GM12864 (cell line): ENCODE measurements at regions not wholly inside any gene's neighbourhood (a gene's known extent, or its start where the extent isn't known, plus 50 kb on each side); places are given as distances from the start of the nearest gene placed in this dataset.

Experiments used
- DNase-seq: peaks from one replicate; pipeline ENCODE4 v3.0.0-alpha.2; 2011; ENCODE audit warnings: low read depth
- H3K4me3 ChIP-seq: 2 replicates; pipeline ENCODE4 v1.5.1; 2011; ENCODE audit warnings: mild to moderate bottlenecking, low read depth, low read length, control low read depth
- TF ChIP-seq, protein P1 (sequence below): IDR thresholded peaks from 2 replicates; pipeline ENCODE4 v1.5.1; 2011; ENCODE audit warnings: low read depth, mild to moderate bottlenecking, moderate library complexity, low read length, control low read depth, inconsistent platforms; ENCODE audit errors: missing control alignments

DNA sequence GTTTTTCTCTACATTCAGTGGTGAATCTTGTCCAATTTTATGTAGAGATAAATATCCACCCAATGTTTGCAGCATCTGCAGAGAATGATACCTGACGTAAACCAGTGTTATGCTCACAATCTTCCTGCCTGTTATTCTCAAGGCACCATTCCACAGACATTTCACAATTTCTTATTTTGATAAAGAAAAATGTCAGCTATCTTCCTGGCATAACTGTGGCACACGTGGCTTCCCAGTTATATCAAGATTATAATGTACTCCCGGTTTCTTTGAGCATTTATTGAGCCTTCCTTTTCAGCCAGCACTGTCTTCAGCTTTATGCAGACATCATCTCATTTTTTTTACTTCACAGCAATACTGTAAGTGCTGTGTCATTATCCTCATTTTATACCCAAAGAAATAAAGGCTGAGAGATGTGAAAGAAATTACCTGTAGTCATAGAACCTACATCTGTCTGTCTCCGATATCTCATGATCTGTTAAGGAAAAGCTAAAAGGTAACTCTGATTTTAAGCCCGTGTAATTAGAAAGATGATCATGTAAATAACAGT, 1300.8 kb upstream of the TENM3 start:
- no peak overlapping the region for H3K4me3 ChIP-seq
- TF ChIP-seq, protein P1, sequence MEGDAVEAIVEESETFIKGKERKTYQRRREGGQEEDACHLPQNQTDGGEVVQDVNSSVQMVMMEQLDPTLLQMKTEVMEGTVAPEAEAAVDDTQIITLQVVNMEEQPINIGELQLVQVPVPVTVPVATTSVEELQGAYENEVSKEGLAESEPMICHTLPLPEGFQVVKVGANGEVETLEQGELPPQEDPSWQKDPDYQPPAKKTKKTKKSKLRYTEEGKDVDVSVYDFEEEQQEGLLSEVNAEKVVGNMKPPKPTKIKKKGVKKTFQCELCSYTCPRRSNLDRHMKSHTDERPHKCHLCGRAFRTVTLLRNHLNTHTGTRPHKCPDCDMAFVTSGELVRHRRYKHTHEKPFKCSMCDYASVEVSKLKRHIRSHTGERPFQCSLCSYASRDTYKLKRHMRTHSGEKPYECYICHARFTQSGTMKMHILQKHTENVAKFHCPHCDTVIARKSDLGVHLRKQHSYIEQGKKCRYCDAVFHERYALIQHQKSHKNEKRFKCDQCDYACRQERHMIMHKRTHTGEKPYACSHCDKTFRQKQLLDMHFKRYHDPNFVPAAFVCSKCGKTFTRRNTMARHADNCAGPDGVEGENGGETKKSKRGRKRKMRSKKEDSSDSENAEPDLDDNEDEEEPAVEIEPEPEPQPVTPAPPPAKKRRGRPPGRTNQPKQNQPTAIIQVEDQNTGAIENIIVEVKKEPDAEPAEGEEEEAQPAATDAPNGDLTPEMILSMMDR, result no peak
- no peak for DNase-seq

DNA sequence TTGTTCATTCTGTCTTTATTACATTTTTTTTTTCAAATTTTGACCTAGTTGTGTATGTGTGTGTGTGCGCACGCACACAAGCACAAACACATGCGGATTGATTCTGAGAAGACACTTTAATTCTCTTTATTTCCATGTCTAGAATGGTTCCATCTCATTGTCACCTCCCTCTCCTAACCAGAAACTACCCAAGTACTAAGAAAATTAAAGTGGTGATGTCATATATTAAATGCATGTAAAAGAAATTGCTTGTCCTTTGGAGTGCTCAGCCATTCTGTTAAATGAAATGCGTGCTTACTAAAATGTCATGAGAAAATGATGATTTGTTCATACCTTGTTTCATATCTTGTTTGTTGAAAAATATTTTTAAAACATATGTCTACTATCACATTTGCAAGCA, 1297.0 kb upstream of the TENM3 start:
- DNase-seq, result no peak
- TF ChIP-seq, protein P1, result no peak
- no peak overlapping the region for H3K4me3 ChIP-seq

DNA sequence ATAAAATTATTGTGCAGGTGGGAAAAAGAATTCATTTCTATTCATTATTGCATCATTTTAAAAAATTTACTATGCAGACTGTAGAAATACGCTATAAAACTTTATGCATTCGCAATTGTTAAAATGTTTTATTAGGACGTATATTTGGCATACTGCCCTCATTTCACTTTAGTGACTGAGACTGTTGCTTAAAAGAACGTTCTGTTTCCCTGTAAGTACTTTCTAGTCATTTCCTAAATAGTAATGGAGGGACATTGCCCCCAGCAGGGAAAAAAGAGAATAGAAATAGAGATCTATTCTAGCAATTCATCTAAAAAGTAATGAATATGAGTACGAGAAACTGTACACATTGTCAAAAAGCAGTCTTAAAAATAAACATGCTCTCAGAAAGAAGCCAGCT, 1295.8 kb upstream of the TENM3 start:
- DNase-seq, result no peak
- H3K4me3 ChIP-seq, result no peak overlapping the region
- TF ChIP-seq, protein P1, result no peak

DNA sequence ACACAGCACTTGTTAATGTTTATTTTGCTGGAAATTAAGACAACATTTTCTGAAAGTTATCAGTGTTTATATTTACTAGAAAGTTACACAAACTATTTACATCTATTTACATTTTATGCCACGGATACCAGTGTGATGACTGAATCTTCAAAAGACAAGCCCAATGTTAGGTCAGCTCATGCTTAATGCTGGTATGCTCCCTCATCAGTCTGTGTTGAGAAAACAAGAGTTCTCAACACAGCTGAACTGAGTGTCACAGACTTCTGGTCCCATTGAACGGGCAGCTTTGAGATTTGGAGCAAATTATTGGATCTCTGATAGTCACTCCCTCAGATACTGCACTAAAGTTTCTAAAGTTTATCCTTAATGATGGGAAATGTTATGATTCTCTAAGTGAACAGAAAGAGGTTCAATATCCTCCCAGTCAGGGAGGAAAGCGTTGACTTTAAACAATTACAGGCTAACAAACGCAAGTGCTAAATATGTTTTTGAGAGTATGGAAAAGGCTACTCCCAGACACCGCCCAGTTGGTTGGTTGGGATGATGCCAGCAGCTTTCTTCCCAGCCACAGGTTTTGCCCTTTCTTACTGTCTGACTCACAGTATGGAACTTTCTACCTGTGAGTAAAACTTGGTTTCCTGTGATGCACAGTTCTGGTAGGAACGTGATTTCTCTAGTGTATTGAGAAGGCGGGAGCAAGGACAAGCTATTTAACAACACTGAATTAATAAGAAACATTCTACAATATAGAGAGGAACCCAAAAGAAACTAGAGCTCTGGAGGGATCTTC, 1293.6 kb upstream of the TENM3 start:
- TF ChIP-seq, protein P1, result no peak
- no peak for DNase-seq
- no peak overlapping the region for H3K4me3 ChIP-seq

DNA sequence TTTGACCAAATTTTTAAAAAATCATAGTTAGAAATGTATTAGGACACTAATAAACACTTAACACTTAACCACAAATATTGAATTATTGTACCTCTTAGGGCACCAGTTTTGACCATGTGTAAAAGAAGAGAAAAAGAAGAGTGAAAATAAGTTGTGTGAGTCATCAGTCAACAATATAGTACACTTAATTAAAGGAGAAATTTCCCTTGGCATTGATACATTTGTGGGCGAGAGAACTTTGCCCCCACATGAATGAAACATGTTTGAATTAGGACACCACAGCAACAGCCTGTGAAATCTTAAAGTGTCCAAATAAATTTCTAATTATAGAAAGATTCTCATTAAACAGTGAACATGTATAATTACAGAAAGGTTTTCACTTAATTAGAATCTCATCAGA, 1292.8 kb upstream of the TENM3 start:
- TF ChIP-seq, protein P1, result no peak
- no peak overlapping the region for H3K4me3 ChIP-seq
- DNase-seq, result no peak

DNA sequence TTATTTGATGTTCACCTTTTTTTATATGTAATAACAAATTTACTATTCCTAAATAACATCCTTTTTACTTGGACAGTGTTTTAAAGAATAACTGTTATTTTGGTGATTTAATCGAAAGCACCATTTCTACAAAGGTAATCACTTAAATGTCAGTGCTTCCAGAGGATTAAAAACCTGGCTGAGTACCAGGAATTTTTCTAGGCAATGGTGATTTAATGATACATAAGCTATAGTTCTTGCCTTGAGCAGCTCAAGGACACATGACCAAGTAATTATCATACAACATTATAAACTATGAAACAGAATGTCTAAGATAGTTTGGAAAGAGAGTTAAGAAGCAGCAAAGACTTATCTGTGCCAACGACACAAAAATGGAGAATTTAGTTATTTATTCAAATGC, 1291.9 kb upstream of the TENM3 start:
- no peak for DNase-seq
- TF ChIP-seq, protein P1, result no peak
- no peak overlapping the region for H3K4me3 ChIP-seq

DNA sequence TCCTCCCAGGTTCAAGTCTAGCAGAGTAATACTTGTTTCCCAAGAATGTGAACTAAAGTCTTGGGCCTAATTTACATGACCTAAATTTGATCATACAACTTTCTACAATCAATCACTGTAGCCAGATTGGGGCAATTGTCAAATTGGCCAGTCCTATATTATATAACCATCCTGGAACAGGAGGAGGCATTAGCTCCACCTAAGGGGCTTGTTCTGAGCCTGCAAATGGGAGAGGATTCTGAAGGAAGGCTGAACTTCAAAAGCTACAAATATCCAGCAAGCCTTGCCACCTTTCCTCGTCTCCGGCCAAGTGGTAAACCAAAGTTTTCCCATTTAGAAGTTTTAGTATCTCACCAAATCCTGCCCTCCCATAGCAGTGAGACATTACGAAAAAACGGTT, 1289.6 kb upstream of the TENM3 start:
- H3K4me3 ChIP-seq, result no peak overlapping the region
- TF ChIP-seq, protein P1, result no peak
- DNase-seq, result no peak
